ENCODE measurements at regions not wholly inside any gene's neighbourhood (a gene's known extent, or its start where the extent isn't known, plus 50 kb on each side); places are given as distances from the start of the nearest gene placed in this dataset.

DNA sequence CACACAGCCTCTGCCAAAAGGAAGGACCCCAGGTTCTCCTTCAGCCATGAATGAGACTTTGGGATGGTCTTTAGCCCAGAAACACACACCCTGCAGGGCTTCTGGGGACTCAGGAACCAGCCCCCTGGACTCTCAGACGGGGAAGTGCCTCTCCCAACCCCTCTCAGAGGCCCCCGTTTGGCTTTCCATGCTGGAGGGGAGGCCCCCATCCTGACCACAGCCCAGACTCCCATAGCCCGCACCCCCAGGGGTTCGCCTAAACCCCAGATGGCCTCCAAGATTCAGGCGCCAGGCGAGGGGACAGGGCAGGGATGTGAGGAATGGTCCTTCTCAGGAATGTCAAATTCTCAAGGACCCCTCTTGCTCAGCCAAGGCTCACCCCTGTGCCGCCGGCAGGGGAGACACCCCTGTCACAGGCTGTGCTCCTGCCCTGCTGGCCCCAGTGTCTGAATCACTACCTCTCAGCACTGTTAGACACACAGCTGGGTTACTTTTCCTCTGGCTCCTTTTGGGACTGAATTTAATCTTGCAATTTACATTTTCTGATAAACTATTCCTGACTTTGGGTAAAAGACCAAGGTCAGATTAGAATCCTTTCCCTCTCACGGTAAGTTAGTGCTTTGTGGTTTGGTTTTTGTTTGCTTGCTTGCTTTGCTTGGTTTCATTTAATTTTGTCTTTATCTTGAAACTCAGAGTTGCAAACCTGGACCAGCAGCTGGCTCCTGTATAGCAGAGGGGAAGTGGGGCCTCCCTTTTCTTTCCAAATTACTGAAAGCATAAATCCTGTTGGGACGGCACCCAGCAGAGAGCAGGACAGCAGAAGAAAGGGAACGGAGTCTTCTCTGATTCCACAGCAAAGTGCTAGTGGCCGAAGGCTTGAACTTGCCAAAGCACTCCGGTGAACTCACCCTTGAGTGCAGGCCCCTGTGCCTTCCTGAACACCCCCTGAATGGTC is 198.9 kb upstream of the RAB6C start:
- CTCF ChIA-PET, result no interaction called here
- no peak for DNase-seq (ENCODE audit: low read depth, low spot score)
- TF ChIP-seq, protein P1, sequence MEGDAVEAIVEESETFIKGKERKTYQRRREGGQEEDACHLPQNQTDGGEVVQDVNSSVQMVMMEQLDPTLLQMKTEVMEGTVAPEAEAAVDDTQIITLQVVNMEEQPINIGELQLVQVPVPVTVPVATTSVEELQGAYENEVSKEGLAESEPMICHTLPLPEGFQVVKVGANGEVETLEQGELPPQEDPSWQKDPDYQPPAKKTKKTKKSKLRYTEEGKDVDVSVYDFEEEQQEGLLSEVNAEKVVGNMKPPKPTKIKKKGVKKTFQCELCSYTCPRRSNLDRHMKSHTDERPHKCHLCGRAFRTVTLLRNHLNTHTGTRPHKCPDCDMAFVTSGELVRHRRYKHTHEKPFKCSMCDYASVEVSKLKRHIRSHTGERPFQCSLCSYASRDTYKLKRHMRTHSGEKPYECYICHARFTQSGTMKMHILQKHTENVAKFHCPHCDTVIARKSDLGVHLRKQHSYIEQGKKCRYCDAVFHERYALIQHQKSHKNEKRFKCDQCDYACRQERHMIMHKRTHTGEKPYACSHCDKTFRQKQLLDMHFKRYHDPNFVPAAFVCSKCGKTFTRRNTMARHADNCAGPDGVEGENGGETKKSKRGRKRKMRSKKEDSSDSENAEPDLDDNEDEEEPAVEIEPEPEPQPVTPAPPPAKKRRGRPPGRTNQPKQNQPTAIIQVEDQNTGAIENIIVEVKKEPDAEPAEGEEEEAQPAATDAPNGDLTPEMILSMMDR (IDR thresholded peaks at IDR 0.05; ENCODE audit: low read depth, low read length), result no peak
- POLR2A ChIA-PET, result no interaction called here
- Histone ChIP-seq H3K4me3 (ENCODE audit: low read depth, low read length) (no peak overlapping the region), H3K9me3 (ENCODE audit: control insufficient read depth, insufficient read depth, low read length) (peaks cover 6% of the 10 kb centered on the region; the same call in 1 of the 2 replicates), H3K27ac (ENCODE audit: low read depth, low read length) (no peak overlapping the region), H3K27me3 (ENCODE audit: control insufficient read depth, insufficient read depth, low read length) (no peaks in the 10 kb centered on the region)

DNA sequence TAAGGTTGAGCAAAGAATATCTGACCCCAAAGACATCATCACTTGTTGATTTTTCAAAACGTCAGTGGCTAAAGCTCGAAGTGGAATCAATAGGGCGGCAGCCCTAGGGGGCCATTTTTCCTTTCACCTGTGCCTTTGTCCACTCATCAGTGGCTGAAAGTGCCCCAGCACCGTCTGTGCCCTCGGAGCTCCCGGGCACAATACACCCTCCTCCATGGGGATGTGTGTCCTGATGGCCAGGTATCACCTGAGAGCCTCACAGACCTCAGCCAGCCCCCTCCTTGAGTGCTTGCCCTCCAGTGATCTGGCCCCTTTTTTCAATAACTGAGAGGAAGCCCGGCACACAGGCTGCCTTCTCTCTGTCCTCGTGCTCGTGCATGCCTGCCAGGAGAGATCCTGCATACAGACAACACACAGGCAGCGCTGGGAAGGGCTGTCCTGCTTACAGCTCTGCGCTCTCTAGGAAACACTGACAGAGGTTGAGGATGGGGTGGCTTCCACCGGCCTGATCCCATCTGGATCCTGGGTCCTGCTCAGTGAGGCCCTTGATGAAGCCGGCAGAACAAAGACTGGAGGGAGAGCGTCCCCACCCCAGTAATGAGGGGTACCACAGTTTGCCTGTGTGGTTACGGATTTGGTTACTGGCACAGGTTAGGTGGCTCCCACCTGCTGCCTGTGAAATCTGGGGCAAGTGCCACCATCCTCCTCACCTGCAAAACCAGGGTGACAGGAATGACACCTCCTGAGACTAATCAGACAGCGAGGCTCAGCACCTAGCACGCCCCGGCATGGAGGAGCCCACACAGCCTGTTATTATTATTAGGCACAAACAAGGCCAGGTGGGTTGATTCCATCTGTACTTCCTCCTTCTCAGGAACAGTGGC is 197.5 kb upstream of the RAB6C start:
- TF ChIP-seq, protein P1 (IDR thresholded peaks at IDR 0.05; ENCODE audit: low read depth, low read length), result no peak
- Histone ChIP-seq H3K27me3 (ENCODE audit: control insufficient read depth, insufficient read depth, low read length) (no peaks in the 10 kb centered on the region), H3K9me3 (ENCODE audit: control insufficient read depth, insufficient read depth, low read length) (peaks cover 6% of the 10 kb centered on the region; the same call in 1 of the 2 replicates), H3K4me3 (ENCODE audit: low read depth, low read length) (no peak overlapping the region), H3K27ac (ENCODE audit: low read depth, low read length) (no peak overlapping the region)
- ChIA-PET CTCF (no interaction called here), POLR2A (no interaction called here)
- no peak for DNase-seq (ENCODE audit: low read depth, low spot score)

DNA sequence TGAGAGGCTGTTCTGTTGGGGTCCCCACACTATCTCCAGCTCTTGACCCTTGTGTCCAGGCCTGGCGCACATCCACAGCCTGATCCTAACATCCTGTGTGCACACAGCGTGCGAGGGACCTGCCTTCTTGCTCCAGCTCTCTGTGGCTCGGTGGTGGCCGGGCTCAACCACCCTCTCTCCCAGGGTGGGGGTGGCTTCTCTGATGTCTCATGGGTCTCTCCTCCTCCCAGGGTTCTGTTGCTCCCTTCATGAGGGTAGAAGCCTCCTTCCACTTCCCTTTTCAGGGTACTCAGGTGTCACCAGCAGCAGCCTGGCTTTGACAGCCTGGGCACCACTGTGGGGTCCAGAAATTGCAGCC is 196.9 kb upstream of the RAB6C start:
- no peak for DNase-seq (ENCODE audit: low read depth, low spot score)
- H3K27ac ChIP-seq (ENCODE audit: low read depth, low read length), result no peak overlapping the region
- POLR2A ChIA-PET, result no interaction called here
- peaks cover 6% of the 10 kb centered on the region; the same call in 1 of the 2 replicates for H3K9me3 ChIP-seq (ENCODE audit: control insufficient read depth, insufficient read depth, low read length)
- TF ChIP-seq, protein P1 (IDR thresholded peaks at IDR 0.05; ENCODE audit: low read depth, low read length), result no peak
- no peak overlapping the region for H3K4me3 ChIP-seq (ENCODE audit: low read depth, low read length)
- CTCF ChIA-PET, result no interaction called here
- H3K27me3 ChIP-seq (ENCODE audit: control insufficient read depth, insufficient read depth, low read length), result no peaks in the 10 kb centered on the region

DNA sequence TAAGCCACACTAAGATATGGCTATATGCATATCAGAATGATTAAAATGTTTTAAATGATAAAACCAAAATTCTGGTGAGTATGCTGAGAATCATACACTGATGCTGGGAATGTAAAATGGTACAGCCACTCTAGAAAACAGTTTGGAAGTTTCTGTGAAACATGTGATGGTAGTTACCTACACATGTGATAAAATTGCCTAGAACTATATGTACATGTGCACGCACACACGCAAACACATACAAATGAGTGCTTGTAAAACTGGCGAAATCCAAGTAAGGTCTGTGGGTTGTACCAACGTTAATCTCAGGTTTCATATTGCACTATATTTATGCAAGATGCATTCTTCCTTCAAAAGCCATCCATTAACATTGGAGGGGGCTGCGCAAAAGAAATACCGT is 195.0 kb upstream of the RAB6C start:
- POLR2A ChIA-PET, result no interaction called here
- no peak overlapping the region for H3K27ac ChIP-seq (ENCODE audit: low read depth, low read length)
- peaks cover 3% of the 10 kb centered on the region; the same call in 1 of the 2 replicates for H3K9me3 ChIP-seq (ENCODE audit: control insufficient read depth, insufficient read depth, low read length)
- CTCF ChIA-PET, result no interaction called here
- H3K27me3 ChIP-seq (ENCODE audit: control insufficient read depth, insufficient read depth, low read length), result no peaks in the 10 kb centered on the region
- DNase-seq (ENCODE audit: low read depth, low spot score), result no peak
- no peak overlapping the region for H3K4me3 ChIP-seq (ENCODE audit: low read depth, low read length)
- TF ChIP-seq, protein P1 (IDR thresholded peaks at IDR 0.05; ENCODE audit: low read depth, low read length), result no peak

DNA sequence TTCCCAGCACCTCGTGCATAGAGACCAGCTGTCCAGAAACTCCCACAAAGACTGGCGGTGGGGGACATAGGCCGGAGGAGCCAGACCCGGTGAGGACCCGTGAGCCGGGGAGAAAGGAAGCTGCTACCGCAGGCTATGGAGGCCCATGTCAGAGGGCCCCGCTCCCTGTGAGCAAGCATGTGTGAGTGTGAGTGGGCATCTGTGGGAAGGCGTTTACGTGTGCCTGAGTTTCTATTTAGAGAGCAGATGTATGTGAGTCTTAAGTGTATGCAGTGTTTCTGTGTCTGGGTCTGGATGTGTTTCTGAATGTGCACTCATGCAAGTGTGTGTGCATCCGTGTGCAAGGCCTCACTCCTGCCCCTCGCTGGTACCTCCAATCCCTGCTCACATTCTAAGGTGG is 187.8 kb upstream of the RAB6C start:
- POLR2A ChIA-PET, result no interaction called here
- H3K27me3 ChIP-seq (ENCODE audit: control insufficient read depth, insufficient read depth, low read length), result no peaks in the 10 kb centered on the region
- H3K27ac ChIP-seq (ENCODE audit: low read depth, low read length), result no peak overlapping the region
- TF ChIP-seq, protein P1 (IDR thresholded peaks at IDR 0.05; ENCODE audit: low read depth, low read length), result no peak
- CTCF ChIA-PET, result no interaction called here
- H3K4me3 ChIP-seq (ENCODE audit: low read depth, low read length), result no peak overlapping the region
- no peak for DNase-seq (ENCODE audit: low read depth, low spot score)
- peaks cover 8% of the 10 kb centered on the region; the same call in 1 of the 2 replicates for H3K9me3 ChIP-seq (ENCODE audit: control insufficient read depth, insufficient read depth, low read length)

Measured in AG04450 (cell line).